CD4-positive, alpha-beta T cell treated with Interleukin-4 for 4 hours (primary cell): ENCODE measurements at regions not wholly inside any gene's neighbourhood (a gene's known extent, or its start where the extent isn't known, plus 50 kb on each side); places are given as distances from the start of the nearest gene placed in this dataset.

Experiments used
- DNase-seq: peaks from one replicate; pipeline ENCODE4 v3.0.0-alpha.2; 2020

DNA sequence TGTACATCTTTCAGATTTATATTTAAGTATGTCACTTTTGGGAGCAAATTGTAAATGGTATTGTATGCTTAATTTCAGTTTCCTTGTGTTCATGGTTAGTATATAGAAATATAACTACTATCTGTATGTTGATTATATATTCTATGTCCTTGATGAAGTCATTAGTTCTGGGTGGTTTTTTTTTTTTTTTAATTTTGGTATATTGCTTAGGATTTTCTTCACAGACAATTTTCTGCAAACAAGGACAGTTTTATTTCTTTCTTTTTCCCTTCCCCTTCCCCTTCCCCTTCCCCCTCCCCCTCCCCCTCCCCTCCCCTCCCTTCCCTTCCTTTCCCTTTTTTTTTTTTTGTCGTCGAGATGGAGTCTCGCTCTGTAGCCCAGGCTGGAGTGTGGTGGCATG, 430.0 kb downstream of the TYW1 start:
- no peak for DNase-seq

GRCh38 chr7:67429735-67430134, 433.1 kb downstream of the TYW1 start:
- no peak for DNase-seq

GRCh38 chr7:67432536-67433234, 436.1 kb downstream of the TYW1 start:
- no peak for DNase-seq

GRCh38 chr7:67435894-67436535, 439.4 kb downstream of the TYW1 start:
- no peak for DNase-seq

GRCh38 chr7:67438198-67438882, 441.7 kb downstream of the TYW1 start:
- DNase-seq = no peak

DNA sequence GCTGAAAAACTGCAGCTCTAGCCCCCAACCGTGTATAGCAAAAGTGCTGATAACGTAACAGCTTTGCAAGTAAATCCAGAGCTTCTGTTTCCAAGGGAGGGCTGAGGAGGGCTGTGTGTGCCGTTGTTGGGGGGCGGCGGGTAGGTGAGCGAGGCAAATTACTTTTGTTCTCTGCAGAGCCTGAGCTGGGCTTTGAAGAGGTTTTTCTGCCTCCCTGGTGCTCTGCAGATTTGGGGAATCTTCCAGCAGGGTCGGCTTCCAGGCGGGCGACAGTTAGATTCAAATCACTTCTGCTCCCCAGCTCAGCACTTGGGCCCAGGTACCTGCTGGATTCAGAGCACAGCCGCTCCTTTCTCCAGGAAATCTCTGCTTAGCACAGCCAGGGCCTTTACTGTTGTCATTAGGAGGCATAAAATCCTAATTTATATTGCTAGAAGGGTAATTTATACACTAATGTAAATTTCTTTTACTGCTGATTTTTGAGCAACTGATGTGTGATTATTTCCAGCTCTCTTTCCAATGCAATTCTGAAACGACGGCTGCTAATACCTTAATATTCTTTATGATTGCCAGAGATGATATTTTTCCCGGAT, 442.4 kb downstream of the TYW1 start:
- DNase-seq = no peak

DNA sequence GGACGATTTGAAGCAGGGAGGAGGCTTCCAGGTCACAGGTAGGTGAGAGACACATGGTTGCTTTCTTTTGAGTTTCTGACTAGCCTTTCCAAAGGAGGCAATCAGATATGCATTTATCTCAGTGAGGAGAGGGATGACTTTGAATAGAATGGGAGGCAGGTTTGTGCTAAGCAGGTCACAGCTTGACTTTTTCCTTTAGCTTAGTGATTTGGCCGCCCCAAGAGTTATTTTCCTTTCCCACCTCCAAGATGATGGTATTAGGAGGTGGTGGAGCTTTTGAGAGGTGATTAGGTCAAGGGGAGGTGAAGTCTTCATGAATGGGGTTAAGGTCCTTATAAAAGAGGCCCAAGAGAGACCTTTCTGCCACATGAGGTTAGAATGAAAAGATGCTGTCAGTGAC, 443.7 kb downstream of the TYW1 start:
- DNase-seq = no peak

DNA sequence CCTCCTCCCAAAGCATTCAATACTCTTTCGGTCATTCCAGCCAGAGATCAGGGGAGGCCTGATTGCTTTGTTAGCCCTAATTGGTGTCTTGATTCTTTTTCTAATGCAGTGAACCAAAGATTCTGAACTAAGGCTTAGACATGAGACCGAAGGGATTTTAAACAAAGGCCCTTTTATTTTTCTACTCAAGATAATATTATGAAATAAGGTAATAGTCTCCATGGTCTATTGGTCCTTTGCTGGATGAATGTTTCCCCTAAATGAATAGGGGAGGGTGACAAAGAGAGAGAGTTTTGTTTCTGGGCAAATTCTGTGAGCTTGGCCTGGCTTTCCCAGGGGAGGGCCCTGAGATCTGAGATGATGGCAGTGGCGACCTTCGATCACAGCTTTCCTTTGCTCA, 449.1 kb downstream of the TYW1 start:
- DNase-seq = no peak

- no peak for DNase-seq
These were observed 450.7 kb downstream of the TYW1 start for GRCh38 chr7:67447297-67447696.

DNA sequence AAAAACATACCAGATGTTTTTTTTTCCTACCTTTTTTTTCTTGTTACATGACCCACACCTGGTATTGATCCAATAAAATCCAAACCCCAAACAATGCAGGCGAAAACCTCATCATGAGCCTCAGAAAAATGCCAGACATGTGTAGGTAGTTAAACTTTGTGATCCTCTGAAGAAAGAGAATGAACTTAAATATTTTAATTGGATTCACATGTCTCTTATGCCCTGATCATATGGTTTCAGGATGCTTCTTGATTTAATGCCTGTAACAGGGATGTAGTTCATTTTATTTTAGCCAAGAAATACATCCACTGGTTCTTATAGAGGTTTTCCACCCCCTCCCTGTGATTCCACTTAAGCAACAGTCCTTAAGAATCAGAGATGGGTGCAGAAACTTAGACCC, 451.6 kb downstream of the TYW1 start:
- no peak for DNase-seq

- DNase-seq = no peak
These were observed 453.5 kb downstream of the TYW1 start for GRCh38 chr7:67450171-67450570.

DNA sequence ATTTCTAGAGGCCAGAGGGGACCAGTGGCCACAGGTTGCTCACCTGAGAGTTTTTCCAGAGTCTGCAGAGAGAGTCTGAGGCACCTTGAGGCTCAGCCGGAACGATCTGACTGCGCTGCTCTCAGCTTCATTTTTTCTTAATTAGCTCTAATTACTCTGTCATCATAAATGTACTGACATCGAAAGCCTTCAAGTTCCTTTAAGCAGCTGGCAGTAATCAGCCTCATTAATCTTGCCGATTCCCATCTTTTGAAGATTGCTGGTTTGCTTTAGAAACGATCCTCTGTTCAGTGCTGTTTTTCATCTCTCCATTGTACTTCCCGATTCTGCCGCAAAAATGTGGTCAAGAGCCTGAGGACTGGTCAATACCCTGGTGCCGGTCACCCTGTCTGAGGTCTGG, 454.7 kb downstream of the TYW1 start:
- no peak for DNase-seq

DNA sequence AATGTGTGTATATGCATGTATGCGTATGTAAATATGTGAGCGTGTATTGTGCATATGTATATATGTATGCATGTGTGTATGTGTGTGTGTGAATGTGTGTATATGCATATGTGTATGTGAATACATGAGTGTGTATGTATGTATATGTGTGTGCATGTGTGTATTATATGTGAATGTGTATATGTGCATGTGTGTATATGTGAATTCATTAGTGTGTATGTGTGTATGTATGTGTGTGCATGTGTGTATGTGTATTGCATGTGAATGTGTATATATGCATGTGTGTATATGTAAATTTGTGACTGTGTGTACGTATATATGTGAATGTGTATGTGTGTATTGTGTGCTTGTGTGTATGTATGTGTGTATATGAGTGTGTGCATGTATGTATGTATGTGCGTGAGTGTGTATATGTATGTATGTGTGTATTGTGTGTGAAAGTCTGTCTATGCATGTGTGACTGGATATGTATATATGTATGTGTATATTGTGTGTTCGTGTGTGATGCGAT, 455.9 kb downstream of the TYW1 start:
- no peak for DNase-seq

- no peak for DNase-seq
These were observed 457.1 kb downstream of the TYW1 start for GRCh38 chr7:67453580-67454380.

DNA sequence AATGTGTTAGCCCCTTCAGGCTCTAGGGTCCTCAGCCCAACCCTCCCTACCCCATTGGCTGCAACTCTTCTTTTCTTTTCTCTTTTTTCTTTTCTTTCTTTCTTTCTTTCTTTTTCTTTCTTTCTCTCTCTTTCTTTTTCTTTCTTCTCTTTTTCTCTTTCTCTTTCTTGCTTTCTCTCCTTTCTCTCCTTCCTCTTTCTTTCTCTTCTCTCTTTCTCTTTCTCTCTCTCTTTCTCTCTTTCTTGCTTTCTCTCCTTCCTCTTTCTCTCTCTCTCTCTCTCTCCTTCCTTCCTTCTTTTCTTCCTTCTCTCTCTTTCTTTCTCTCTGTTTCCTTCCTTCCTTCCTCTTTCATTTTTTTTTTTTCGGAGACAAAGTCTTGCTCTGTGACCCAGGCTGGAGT, 458.9 kb downstream of the TYW1 start:
- no peak for DNase-seq

DNA sequence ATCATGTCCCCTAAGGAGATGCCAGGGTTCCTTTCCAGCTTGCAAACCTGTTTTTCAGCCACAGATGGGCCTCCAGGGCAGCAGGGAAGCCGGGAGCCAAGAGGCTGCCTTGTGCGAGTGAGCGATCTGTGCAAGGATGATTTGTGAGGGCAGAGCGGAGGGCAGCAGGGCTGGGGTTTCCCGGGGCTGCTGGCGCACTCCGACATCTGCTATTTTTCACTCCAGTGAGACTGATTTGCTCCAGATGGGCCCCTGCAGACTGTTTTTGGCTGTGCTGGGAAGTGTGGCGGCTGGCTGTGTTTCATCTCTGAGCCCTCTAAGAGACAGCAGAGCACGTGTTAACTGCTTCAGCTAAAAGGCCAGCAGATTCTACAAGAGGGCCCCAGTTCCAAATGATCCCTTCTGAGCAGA, 466.2 kb downstream of the TYW1 start:
- no peak for DNase-seq

DNA sequence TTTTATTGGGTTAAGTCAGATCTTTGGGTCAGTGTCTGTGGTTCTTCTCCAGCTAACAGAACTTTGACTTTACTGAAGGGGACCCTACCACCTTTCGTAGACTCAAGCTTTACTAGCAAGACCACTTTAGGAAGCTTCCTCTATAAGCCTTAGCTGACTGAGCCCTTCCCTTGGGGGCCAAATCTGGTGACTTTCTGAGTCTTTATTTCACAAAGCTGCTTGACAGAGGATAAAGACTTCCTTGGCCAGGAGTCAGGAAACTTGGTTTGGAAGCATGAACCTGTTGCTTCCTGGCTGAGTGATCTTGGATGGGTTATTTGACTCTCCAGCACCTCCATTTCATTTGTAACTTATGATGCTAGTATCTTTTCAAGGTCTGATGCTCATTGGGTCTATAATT, 466.7 kb downstream of the TYW1 start:
- DNase-seq = no peak

DNA sequence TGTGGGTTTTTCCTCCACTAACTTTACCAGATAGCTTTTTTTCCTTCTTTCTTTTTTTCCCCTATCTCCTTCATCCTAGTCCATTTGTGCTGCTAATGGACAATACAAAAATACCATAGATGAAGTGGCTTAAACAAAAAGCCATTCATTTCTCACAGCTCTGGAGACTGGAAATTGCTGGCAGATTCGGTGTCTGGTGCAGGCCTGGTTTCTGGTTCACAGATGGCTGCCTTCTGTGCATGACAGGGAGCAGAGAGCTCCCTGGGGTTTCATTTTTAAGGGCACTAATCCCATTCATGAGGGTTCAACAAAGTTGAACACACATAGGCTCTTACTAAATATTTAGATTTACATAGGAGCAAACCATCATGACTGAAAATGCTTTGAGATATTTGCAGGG, 467.4 kb downstream of the TYW1 start:
- DNase-seq = no peak

GRCh38 chr7:67466109-67466508, 469.5 kb downstream of the TYW1 start:
- DNase-seq = no peak

DNA sequence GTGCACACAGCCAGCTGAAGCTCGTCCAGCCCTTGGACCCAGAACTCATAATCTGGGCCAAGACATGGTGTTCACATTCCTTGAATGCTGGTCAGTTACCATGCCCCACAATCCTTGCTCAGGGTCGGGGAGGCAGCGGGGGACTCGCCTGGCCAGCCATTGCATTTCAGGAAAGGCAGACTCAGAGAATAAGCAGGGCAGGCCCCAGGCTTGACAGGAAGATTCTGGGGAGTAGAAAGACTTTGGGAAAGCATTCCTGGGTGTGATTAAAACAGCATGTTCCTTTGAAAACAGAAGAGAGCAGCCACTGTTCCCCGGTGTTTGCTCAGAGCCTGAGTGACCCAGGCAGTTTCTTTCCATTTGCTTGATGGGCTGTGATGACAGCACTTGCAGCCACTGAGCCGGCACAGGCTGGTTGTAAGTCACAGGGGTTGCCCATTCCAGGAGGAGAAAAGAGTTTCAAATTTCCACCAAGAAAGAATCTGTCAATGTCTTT, 473.7 kb downstream of the TYW1 start:
- no peak for DNase-seq

GRCh38 chr7:67475293-67475692, 478.7 kb downstream of the TYW1 start:
- DNase-seq = no peak

- DNase-seq = no peak
These were observed 481.4 kb downstream of the TYW1 start for GRCh38 chr7:67478066-67478465.
